Lower lobe of right lung (tissue), 2 donors: ENCODE measurements at regions not wholly inside any gene's neighbourhood (a gene's known extent, or its start where the extent isn't known, plus 50 kb on each side); places are given as distances from the start of the nearest gene placed in this dataset.

Experiments used
- ATAC-seq, 2 donors: fragments of 200-7000 bp; cut with Tn5 transposase; one replicate each; pipeline ENCODE4 v1.9.1; 2020 to 2022; ENCODE audit warnings: mild to moderate bottlenecking in 2 of 2, moderate library complexity in 2 of 2
- DNase-seq: peaks from one replicate; pipeline ENCODE4 v3.0.0-alpha.2; 2020
- H3K27ac ChIP-seq: fragments of 200-600 bp; one replicate; pipeline ENCODE4 v1.8.0; 2022
- H3K27me3 ChIP-seq: fragments of 200-600 bp; one replicate; pipeline ENCODE4 v1.8.0; 2022; ENCODE audit warnings: low read depth
- H3K36me3 ChIP-seq: fragments of 200-600 bp; one replicate; pipeline ENCODE4 v1.8.0; 2022; ENCODE audit warnings: mild to moderate bottlenecking
- H3K4me1 ChIP-seq: fragments of 200-600 bp; one replicate; pipeline ENCODE4 v1.8.0; 2022
- H3K4me3 ChIP-seq: fragments of 200-600 bp; one replicate; pipeline ENCODE4 v1.8.0; 2022; ENCODE audit warnings: mild to moderate bottlenecking
- H3K9me3 ChIP-seq: fragments of 200-600 bp; one replicate; pipeline ENCODE4 v1.8.0; 2022
- intact Hi-C: fragments of 100-400 bp; cut with DNase I; formaldehyde crosslinking; loops from one replicate; pipeline ENCODE4 v1.11.0; 2022
- TF ChIP-seq, protein P1 (sequence below): fragments of 200-600 bp; IDR thresholded peaks from one replicate; pipeline ENCODE4 v1.8.0; 2022; ENCODE audit warnings: antibody characterized with exemption, mild to moderate bottlenecking
- donor health status: DM: no; HTN: yes; CAD: no; lungs with severe emphysema.

DNA sequence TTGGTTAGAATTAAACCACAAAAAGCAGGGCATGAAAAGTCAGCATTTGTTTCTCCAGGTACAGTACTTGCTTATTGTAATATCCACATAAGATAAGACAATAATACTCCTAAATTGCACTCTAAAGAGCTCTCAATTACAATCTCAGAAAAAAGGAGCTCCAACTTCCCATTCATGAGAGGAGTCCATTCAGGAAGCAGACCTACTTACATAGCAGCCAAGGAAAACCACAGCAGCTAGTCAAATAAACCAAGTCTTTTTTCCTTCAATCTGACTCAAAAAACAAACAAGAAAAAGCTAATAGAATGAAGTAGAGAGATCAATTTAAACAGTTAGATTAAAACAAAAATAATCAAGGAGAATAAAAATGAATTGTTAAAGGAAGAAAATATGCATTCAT, 885.2 kb upstream of the SLITRK6 start:
- ATAC-seq: no peak
- DNase-seq: no peak

DNA sequence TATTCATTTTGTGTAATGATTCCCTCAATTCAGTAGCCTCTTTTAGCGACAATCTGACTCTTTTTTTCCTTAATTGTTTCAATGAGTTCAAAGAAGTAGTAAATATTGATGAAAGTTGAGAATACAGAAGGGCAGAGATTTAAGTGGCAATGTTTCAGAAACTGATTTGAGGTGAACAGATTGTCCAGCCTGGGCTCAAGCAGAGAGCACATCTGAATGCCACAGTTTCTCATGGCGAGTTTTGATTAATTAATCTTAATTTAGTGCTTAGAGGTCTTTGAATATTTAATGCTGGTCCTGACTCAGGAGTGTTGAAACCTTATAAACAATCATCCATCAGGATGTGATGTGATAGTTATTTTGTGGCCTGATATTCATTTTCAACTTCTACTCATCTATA, 890.7 kb upstream of the SLITRK6 start:
- intact Hi-C loops: no loop called here
- H3K4me1 ChIP-seq: no peaks in the 10 kb centered on the region
- H3K9me3 ChIP-seq: no peaks in the 10 kb centered on the region
- DNase-seq (no peak), ATAC-seq (no peak)
- H3K4me3 ChIP-seq: no peak overlapping the region
- H3K36me3 ChIP-seq: no peaks in the 10 kb centered on the region
- TF ChIP-seq, protein P1, sequence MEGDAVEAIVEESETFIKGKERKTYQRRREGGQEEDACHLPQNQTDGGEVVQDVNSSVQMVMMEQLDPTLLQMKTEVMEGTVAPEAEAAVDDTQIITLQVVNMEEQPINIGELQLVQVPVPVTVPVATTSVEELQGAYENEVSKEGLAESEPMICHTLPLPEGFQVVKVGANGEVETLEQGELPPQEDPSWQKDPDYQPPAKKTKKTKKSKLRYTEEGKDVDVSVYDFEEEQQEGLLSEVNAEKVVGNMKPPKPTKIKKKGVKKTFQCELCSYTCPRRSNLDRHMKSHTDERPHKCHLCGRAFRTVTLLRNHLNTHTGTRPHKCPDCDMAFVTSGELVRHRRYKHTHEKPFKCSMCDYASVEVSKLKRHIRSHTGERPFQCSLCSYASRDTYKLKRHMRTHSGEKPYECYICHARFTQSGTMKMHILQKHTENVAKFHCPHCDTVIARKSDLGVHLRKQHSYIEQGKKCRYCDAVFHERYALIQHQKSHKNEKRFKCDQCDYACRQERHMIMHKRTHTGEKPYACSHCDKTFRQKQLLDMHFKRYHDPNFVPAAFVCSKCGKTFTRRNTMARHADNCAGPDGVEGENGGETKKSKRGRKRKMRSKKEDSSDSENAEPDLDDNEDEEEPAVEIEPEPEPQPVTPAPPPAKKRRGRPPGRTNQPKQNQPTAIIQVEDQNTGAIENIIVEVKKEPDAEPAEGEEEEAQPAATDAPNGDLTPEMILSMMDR: no peak
- H3K27ac ChIP-seq: no peak overlapping the region
- H3K27me3 ChIP-seq: no peaks in the 10 kb centered on the region

More for the DNA sequence above, 885.2 kb upstream of the SLITRK6 start:
- intact Hi-C loops: no loop called here
- Histone ChIP-seq H3K36me3 (no peaks in the 10 kb centered on the region), H3K27ac (no peak overlapping the region), H3K4me3 (no peak overlapping the region), H3K4me1 (no peaks in the 10 kb centered on the region), H3K9me3 (no peaks in the 10 kb centered on the region), H3K27me3 (no peaks in the 10 kb centered on the region)
- TF ChIP-seq, protein P1: no peak

DNA sequence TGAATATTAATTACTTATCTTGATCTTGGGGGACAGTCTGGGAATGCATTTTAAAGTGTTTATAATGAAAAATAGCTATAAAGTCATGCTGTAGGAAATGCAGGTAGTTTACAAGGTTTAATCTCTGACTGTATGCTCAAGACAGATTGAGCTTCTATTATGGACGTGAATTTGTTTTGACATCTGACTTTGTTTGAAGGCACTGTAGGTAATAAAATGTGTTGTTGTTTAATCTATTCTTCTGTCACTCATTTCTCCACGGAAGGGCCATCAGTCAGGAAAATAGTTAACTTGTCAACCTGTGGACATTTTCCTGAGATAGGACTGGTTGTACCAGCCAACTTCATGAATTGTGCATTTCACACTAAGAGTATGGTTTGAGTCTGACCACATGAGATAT, 893.1 kb upstream of the SLITRK6 start:
- Histone ChIP-seq H3K27ac (no peak overlapping the region), H3K36me3 (no peaks in the 10 kb centered on the region)
- intact Hi-C loops: no loop called here

DNA sequence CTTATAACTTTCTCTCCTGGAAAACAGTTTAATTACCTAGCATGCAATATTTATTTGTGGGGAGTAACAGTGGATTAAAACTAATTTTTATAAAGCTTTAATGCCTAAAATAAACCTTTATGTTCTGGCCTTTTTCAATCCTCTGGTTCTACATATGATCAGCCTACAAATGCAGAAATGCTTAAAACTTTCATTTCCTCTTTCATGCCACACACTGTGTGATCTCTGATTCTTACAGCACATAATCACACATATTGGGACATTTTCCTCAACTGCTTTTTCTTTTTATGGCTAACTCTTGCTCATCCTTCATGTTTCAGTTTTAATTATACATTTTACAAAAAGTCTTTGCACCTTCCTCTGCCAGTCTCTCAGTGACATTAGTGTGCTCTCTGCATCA, 910.8 kb upstream of the SLITRK6 start:
- TF ChIP-seq, protein P1: no peak
- no peaks in the 10 kb centered on the region for H3K36me3 ChIP-seq
- no peaks in the 10 kb centered on the region for H3K4me1 ChIP-seq
- DNase-seq (no peak), ATAC-seq (no peak)
- no peaks in the 10 kb centered on the region for H3K27me3 ChIP-seq
- H3K9me3 ChIP-seq: peaks cover 7% of the 10 kb centered on the region
- no peak overlapping the region for H3K27ac ChIP-seq
- H3K4me3 ChIP-seq: no peak overlapping the region
- intact Hi-C loops: no loop called here

More for the DNA sequence above, 893.1 kb upstream of the SLITRK6 start:
- ATAC-seq: no peak
- Histone ChIP-seq H3K27me3 (no peaks in the 10 kb centered on the region), H3K4me3 (no peak overlapping the region), H3K9me3 (no peaks in the 10 kb centered on the region), H3K4me1 (no peaks in the 10 kb centered on the region)
- TF ChIP-seq, protein P1: no peak
- no peak for DNase-seq

DNA sequence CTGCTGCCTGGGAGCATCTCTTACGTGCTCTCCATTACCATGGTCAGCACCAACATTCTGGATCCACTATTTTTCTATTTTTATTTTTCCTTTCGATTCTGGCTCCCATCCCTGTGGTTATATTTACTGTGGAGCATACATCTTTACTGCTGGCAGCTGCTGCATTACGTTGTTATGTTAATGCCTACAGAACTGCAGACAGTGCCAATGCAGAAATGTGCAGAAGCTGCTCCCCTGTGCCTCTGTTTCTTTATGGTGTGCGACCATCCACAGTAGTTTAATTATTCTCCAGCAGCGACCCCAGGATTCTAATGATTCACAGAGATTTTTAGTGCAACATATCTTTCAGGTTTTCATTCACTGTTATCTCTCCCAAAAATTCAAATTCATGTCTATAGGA, 911.7 kb upstream of the SLITRK6 start:
- ATAC-seq (no peak), DNase-seq (no peak)
- H3K27ac ChIP-seq: no peak overlapping the region
- no peak overlapping the region for H3K4me3 ChIP-seq
- no peaks in the 10 kb centered on the region for H3K36me3 ChIP-seq
- TF ChIP-seq, protein P1: no peak
- H3K9me3 ChIP-seq: peaks cover under 1% of the 10 kb centered on the region
- intact Hi-C loops: no loop called here
- no peaks in the 10 kb centered on the region for H3K4me1 ChIP-seq
- no peaks in the 10 kb centered on the region for H3K27me3 ChIP-seq

DNA sequence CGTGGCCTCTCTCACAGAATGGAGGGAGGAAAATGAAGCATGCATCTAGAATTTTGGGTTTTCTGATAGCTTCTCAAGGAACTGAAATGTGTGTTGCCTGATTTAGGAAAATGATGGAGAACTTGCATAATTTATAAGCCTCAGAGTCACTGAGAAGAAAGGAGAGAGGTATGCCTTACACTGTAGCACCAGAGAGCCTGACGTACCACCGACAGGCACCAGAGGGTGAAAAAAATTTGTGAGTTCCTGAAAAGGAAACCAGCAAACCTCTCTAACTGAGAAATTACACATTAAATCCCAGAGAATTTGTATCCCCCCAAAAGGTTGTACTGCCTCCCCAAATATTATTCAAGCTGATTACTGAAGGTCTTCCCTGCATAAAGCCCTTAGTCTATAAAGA, 915.3 kb upstream of the SLITRK6 start:
- TF ChIP-seq, protein P1: no peak
- Histone ChIP-seq H3K36me3 (no peaks in the 10 kb centered on the region), H3K4me3 (no peak overlapping the region), H3K4me1 (no peaks in the 10 kb centered on the region), H3K9me3 (no peaks in the 10 kb centered on the region), H3K27ac (no peak overlapping the region), H3K27me3 (no peaks in the 10 kb centered on the region)
- intact Hi-C loops: no loop called here
- DNase-seq: no peak
- no peak for ATAC-seq
